ENCODE measurements at regions not wholly inside any gene's neighbourhood (a gene's known extent, or its start where the extent isn't known, plus 50 kb on each side); places are given as distances from the start of the nearest gene placed in this dataset.
"Not testable (repeated sequence)": the region's sequence is repeated elsewhere in the genome, so short reads cannot be mapped to it uniquely, and the experiment has no call there.

GRCh38 chr2:65932571-65932970, 500.2 kb upstream of the SPRED2 start:
- Mint-ChIP-seq H3K4me1 (no peaks in the 10 kb centered on the region), H3K4me3 (no peak overlapping the region), H3K9me3 (peaks cover 7% of the 10 kb centered on the region), H3K27me3 (ENCODE audit: low read depth) (no peaks in the 10 kb centered on the region), H3K36me3 (no peaks in the 10 kb centered on the region), H3K27ac (no peak overlapping the region)
- TF ChIP-seq, protein P1, sequence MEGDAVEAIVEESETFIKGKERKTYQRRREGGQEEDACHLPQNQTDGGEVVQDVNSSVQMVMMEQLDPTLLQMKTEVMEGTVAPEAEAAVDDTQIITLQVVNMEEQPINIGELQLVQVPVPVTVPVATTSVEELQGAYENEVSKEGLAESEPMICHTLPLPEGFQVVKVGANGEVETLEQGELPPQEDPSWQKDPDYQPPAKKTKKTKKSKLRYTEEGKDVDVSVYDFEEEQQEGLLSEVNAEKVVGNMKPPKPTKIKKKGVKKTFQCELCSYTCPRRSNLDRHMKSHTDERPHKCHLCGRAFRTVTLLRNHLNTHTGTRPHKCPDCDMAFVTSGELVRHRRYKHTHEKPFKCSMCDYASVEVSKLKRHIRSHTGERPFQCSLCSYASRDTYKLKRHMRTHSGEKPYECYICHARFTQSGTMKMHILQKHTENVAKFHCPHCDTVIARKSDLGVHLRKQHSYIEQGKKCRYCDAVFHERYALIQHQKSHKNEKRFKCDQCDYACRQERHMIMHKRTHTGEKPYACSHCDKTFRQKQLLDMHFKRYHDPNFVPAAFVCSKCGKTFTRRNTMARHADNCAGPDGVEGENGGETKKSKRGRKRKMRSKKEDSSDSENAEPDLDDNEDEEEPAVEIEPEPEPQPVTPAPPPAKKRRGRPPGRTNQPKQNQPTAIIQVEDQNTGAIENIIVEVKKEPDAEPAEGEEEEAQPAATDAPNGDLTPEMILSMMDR (IDR thresholded peaks at IDR 0.05; ENCODE audit: unreplicated experiment) = no peak
- DNase-seq (ENCODE audit: low spot score in 2 of 2, unreplicated experiment in 2 of 2) = no peak

DNA sequence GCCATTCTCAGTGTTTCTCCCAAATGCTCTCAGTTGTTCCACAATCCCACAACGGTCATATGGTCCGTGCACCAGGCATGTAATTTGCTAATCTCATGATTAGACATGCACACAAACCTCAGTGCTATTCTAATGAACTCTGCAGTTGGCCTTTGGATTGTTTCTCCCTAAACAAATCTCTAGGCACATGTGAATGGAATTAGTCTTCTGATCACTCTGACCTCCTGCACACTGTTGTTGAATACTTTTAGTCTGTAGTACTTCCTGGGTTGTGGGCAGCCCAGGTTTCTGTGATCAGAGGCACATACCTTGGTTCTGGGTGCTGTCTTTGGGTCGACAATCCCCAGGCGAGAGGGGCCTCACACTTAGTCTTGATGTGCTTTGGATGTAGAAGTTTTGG, 498.7 kb upstream of the SPRED2 start:
- Mint-ChIP-seq H3K9me3 (peaks cover 11% of the 10 kb centered on the region), H3K4me3 (no peak overlapping the region), H3K27me3 (ENCODE audit: low read depth) (no peaks in the 10 kb centered on the region), H3K27ac (no peak overlapping the region), H3K36me3 (no peaks in the 10 kb centered on the region), H3K4me1 (no peaks in the 10 kb centered on the region)
- DNase-seq (ENCODE audit: low spot score in 2 of 2, unreplicated experiment in 2 of 2) = no peak
- TF ChIP-seq, protein P1 (IDR thresholded peaks at IDR 0.05; ENCODE audit: unreplicated experiment) = no peak

GRCh38 chr2:65930259-65930658, 497.9 kb upstream of the SPRED2 start:
- TF ChIP-seq, protein P1 (IDR thresholded peaks at IDR 0.05; ENCODE audit: unreplicated experiment) = no peak
- Mint-ChIP-seq H3K4me3 (no peak overlapping the region), H3K27me3 (ENCODE audit: low read depth) (no peaks in the 10 kb centered on the region), H3K4me1 (no peaks in the 10 kb centered on the region), H3K27ac (no peak overlapping the region), H3K36me3 (no peaks in the 10 kb centered on the region), H3K9me3 (peaks cover 11% of the 10 kb centered on the region)
- no peak for DNase-seq (ENCODE audit: low spot score in 2 of 2, unreplicated experiment in 2 of 2)

DNA sequence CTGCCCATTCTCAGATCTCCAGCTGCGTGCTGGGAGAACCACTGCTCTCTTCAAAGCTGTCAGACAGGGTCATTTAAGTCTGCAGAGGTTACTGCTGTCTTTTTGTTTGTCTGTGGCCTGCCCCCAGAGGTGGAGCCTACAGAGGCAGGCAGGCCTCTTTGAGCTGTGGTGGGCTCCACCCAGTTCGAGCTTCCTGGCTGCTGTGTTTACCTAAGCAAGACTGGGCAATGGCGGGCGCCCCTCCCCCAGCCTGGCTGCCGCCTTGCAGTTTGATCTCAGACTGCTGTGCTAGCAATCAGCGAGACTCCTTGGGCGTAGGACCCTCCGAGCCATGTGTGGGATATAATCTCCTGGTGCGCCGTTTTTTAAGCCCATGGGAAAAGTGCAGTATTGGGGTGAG, 497.3 kb upstream of the SPRED2 start:
- H3K27me3 Mint-ChIP-seq (ENCODE audit: low read depth); H3K4me1 Mint-ChIP-seq; DNase-seq (ENCODE audit: low spot score in 2 of 2, unreplicated experiment in 2 of 2); H3K36me3 Mint-ChIP-seq; H3K27ac Mint-ChIP-seq; H3K4me3 Mint-ChIP-seq: not testable (repeated sequence)
- H3K9me3 Mint-ChIP-seq = peaks cover 11% of the 10 kb centered on the region

DNA sequence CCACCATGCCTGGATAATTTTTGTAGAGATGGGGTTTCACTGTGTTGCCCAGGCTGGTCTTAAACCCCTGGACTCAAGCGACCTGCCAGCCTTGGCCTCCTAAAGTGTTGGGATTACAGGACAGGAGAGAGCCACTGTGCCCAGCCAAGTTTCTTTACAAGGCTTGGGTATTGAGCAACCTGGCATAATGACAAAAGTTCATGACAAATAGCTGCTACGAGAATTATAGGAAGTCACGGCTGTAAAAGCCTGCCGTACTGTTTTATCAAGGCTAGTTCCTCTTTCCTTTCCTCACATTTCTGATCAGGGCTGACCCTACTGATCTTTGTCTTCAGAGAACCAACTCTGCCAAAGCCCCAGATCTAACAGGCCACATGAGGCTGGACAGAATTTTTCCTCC, 490.4 kb upstream of the SPRED2 start:
- no peak for DNase-seq (ENCODE audit: low spot score in 2 of 2, unreplicated experiment in 2 of 2)
- Mint-ChIP-seq H3K27ac (no peak overlapping the region), H3K4me1 (peaks cover 15% of the 10 kb centered on the region), H3K27me3 (ENCODE audit: low read depth) (no peaks in the 10 kb centered on the region), H3K4me3 (no peak overlapping the region), H3K9me3 (peaks cover 4% of the 10 kb centered on the region), H3K36me3 (no peaks in the 10 kb centered on the region)
- TF ChIP-seq, protein P1 (IDR thresholded peaks at IDR 0.05; ENCODE audit: unreplicated experiment) = no peak

- H3K9me3 Mint-ChIP-seq = no peaks in the 10 kb centered on the region
- H3K4me3 Mint-ChIP-seq = no peak overlapping the region
- peaks cover 17% of the 10 kb centered on the region for H3K4me1 Mint-ChIP-seq
- H3K27me3 Mint-ChIP-seq (ENCODE audit: low read depth) = no peaks in the 10 kb centered on the region
- no peak for DNase-seq (ENCODE audit: low spot score in 2 of 2, unreplicated experiment in 2 of 2)
- H3K27ac Mint-ChIP-seq = no peak overlapping the region
- H3K36me3 Mint-ChIP-seq = no peaks in the 10 kb centered on the region
- TF ChIP-seq, protein P1 (IDR thresholded peaks at IDR 0.05; ENCODE audit: unreplicated experiment) = no peak
These were observed 489.6 kb upstream of the SPRED2 start for GRCh38 chr2:65922030-65922429.

All from mesothelial cell of epicardium (in vitro differentiated cells).